HG03378 (cell line): ENCODE measurements at regions not wholly inside any gene's neighbourhood (a gene's known extent, or its start where the extent isn't known, plus 50 kb on each side); places are given as distances from the start of the nearest gene placed in this dataset.

Source experiments
- ATAC-seq: cut with Tn5 transposase; IDR thresholded peaks from one replicate; pipeline ENCODE4 v1.9.1; 2021; ENCODE audit warnings: mild to moderate bottlenecking, moderate library complexity; ENCODE audit not compliant: unreplicated experiment

DNA sequence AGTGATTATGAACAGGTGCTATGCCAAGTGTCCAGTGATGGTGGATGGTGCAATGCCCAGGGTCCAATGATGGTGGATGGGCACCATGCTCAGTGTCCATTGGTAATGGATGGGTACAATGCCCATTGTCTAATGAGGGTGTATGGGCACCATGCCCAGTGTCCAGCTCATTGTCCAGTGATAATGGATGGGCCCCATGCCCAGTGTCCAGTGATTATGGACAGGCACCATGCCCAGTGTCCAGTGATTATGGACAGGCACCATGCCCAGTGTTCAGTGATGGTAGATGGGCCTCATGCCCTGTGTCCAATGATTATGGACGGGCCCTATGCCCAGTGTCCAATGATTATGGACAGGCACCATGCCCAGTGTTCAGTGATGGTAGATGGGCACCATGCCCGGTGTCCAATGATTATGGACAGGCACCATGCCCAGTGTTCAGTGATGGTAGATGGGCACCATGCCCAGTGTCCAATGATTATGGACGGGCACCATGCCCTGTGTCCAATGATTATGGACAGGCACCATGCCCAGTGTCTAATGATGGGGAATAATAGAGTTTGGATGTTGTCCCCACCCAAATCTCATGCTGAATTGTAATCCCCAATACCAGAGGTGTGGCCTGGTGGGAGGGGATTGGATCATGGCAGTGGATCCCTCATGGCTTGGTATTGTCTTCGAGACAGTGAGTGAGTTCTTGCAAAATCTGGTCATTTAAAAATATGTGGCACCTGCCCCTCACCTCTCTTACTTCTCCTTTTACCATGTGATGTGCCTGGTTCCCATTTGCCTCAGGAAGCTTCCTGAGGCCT is 87.8 kb downstream of the ANKRD10 start:
- no peak for ATAC-seq
